ENCODE measurements at regions not wholly inside any gene's neighbourhood (a gene's known extent, or its start where the extent isn't known, plus 50 kb on each side); places are given as distances from the start of the nearest gene placed in this dataset.

DNA sequence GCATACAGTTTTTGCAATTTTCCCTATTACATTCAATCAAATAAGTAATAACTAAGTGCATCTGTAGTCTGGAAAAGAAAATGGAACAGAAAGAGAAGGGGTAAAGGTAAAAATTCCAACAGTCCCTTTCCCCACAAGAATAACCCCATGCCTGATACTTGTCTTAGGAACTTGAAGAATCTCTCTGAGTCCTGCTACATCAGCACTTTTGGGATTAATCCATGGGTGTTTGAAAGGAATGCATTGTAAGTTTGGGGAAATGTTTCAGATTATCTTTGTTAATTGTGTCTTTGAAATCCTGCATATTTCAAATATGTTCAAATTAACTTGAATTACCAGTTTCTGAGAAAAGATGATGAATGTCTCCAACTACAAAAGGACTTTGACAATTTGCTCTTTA, 667.3 kb upstream of the PRKX start:
- Histone ChIP-seq H3K27me3 (no peaks in the 10 kb centered on the region), H3K27ac (no peak overlapping the region), H3K36me3 (no peaks in the 10 kb centered on the region), H3K4me3 (no peak overlapping the region), H3K9me3 (no peaks in the 10 kb centered on the region), H3K4me1 (no peaks in the 10 kb centered on the region)
- no peak for DNase-seq
- no peak for TF ChIP-seq POLR2A (IDR thresholded peaks at IDR 0.05)
- TF ChIP-seq, protein P1, sequence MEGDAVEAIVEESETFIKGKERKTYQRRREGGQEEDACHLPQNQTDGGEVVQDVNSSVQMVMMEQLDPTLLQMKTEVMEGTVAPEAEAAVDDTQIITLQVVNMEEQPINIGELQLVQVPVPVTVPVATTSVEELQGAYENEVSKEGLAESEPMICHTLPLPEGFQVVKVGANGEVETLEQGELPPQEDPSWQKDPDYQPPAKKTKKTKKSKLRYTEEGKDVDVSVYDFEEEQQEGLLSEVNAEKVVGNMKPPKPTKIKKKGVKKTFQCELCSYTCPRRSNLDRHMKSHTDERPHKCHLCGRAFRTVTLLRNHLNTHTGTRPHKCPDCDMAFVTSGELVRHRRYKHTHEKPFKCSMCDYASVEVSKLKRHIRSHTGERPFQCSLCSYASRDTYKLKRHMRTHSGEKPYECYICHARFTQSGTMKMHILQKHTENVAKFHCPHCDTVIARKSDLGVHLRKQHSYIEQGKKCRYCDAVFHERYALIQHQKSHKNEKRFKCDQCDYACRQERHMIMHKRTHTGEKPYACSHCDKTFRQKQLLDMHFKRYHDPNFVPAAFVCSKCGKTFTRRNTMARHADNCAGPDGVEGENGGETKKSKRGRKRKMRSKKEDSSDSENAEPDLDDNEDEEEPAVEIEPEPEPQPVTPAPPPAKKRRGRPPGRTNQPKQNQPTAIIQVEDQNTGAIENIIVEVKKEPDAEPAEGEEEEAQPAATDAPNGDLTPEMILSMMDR (IDR thresholded peaks at IDR 0.05): no peak
- intact Hi-C loops (cut with DNase I; ENCODE audit: low total_unique reads): no loop called here

DNA sequence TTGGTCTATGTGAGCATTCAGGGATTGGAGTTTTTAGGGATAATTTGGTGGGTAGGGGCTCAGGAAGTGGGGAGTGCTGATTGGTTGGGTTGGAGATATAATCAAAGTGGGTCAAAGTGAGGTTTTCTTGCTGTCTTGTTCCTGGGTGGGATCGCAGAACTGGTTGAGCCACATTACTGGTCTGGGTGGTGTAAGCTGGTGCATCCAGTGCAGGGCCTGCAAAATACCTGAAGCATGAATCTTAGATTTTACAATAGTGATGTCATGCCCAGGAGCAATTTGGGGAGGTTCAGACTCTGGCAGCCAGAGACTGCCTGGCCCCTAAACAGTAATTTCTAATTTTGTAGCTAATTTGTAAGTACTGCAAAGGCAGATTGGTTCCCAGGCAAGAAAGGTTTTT, 665.6 kb upstream of the PRKX start:
- H3K27ac ChIP-seq: no peak overlapping the region
- intact Hi-C loops (cut with DNase I; ENCODE audit: low total_unique reads): no loop called here
- no peaks in the 10 kb centered on the region for H3K36me3 ChIP-seq
- TF ChIP-seq, protein P1 (IDR thresholded peaks at IDR 0.05): no peak
- TF ChIP-seq POLR2A (IDR thresholded peaks at IDR 0.05): no peak
- H3K27me3 ChIP-seq: no peaks in the 10 kb centered on the region
- no peak overlapping the region for H3K4me3 ChIP-seq
- no peaks in the 10 kb centered on the region for H3K4me1 ChIP-seq
- DNase-seq: no peak
- no peaks in the 10 kb centered on the region for H3K9me3 ChIP-seq

DNA sequence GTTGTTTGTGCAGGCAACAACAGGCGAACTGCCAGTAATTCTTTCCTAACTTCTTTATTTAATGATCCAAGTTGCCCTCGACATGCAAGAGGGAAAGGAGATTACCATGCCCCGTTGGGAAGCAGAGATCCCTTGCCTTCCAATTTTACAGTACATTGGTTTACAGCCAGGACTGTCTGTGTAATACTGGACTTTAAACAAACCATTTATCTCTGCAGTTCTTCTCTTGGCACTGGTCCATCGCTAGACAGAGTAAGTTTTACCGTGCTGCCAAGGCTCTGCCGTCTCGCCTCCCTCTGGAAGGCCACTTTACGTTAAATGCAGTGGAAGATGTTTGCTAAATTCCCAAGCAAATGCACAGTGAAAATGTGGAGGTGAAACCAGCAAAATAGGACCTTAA, 660.3 kb upstream of the PRKX start:
- no peaks in the 10 kb centered on the region for H3K9me3 ChIP-seq
- H3K27ac ChIP-seq: no peak overlapping the region
- intact Hi-C loops (cut with DNase I; ENCODE audit: low total_unique reads): no loop called here
- no peak overlapping the region for H3K4me3 ChIP-seq
- no peaks in the 10 kb centered on the region for H3K36me3 ChIP-seq
- TF ChIP-seq, protein P1 (IDR thresholded peaks at IDR 0.05): no peak
- no peak for TF ChIP-seq POLR2A (IDR thresholded peaks at IDR 0.05)
- no peaks in the 10 kb centered on the region for H3K4me1 ChIP-seq
- no peak for DNase-seq
- no peaks in the 10 kb centered on the region for H3K27me3 ChIP-seq

DNA sequence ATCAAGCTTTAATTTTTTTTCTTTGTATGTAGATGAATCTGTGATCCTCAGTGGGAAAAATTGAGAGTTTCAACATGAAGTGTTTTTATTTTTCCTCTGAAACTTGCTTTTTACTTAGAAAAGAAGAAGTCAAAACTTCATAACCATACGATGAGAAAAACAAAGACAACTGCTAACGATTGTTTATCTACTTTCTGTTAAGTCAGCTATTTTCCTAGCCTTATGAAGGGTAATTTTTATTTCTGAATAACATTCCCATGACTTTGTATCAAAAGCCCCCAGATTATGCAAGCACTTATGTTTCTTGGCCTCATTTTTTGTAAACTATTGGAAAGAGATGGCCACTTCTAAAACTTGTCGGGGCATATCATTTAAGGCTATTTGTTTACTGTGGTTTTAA, 645.1 kb upstream of the PRKX start:
- Histone ChIP-seq H3K27ac (no peak overlapping the region), H3K9me3 (no peaks in the 10 kb centered on the region), H3K36me3 (no peaks in the 10 kb centered on the region), H3K27me3 (no peaks in the 10 kb centered on the region), H3K4me3 (no peak overlapping the region), H3K4me1 (no peaks in the 10 kb centered on the region)
- TF ChIP-seq, protein P1 (IDR thresholded peaks at IDR 0.05): no peak
- no peak for TF ChIP-seq POLR2A (IDR thresholded peaks at IDR 0.05)
- DNase-seq: no peak
- intact Hi-C loops (cut with DNase I; ENCODE audit: low total_unique reads): no loop called here

DNA sequence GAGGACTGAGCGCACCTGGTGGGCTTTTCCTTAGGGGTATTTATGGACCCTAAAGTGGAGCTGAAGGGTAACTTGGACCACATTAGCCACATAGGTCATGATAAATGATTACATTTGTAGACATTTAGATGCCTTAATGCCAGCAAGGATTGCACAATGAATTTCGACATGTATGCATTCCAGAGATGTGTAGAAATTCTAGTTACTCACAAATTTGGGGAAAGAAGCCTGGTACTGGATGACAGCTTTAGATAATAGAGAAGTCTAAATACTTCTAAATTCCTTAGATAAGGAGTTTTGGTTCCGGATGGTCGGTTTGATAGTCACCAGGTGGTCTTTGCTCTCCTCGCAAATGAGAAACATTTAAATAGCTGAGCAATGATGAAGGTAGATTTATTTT, 609.5 kb upstream of the PRKX start:
- intact Hi-C loops (cut with DNase I; ENCODE audit: low total_unique reads): no loop called here
- DNase-seq: no peak
- H3K36me3 ChIP-seq: no peaks in the 10 kb centered on the region
- no peaks in the 10 kb centered on the region for H3K27me3 ChIP-seq
- H3K9me3 ChIP-seq: no peaks in the 10 kb centered on the region
- H3K4me3 ChIP-seq: no peak overlapping the region
- no peak for TF ChIP-seq POLR2A (IDR thresholded peaks at IDR 0.05)
- TF ChIP-seq, protein P1 (IDR thresholded peaks at IDR 0.05): no peak
- H3K27ac ChIP-seq: no peak overlapping the region
- H3K4me1 ChIP-seq: no peaks in the 10 kb centered on the region

Data from uterus (tissue), 3 donors.